ENCODE measurements at regions not wholly inside any gene's neighbourhood (a gene's known extent, or its start where the extent isn't known, plus 50 kb on each side); places are given as distances from the start of the nearest gene placed in this dataset.
"Not testable (repeated sequence)": the region's sequence is repeated elsewhere in the genome, so short reads cannot be mapped to it uniquely, and the experiment has no call there.

- CTCF ChIA-PET, result no interaction called here
- TF ChIP-seq, protein P1, sequence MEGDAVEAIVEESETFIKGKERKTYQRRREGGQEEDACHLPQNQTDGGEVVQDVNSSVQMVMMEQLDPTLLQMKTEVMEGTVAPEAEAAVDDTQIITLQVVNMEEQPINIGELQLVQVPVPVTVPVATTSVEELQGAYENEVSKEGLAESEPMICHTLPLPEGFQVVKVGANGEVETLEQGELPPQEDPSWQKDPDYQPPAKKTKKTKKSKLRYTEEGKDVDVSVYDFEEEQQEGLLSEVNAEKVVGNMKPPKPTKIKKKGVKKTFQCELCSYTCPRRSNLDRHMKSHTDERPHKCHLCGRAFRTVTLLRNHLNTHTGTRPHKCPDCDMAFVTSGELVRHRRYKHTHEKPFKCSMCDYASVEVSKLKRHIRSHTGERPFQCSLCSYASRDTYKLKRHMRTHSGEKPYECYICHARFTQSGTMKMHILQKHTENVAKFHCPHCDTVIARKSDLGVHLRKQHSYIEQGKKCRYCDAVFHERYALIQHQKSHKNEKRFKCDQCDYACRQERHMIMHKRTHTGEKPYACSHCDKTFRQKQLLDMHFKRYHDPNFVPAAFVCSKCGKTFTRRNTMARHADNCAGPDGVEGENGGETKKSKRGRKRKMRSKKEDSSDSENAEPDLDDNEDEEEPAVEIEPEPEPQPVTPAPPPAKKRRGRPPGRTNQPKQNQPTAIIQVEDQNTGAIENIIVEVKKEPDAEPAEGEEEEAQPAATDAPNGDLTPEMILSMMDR (IDR thresholded peaks at IDR 0.05; ENCODE audit: insufficient read depth, low read depth, low read length), result no peak
- POLR2A ChIA-PET, result no interaction called here
- Histone ChIP-seq H3K4me3 (ENCODE audit: low read depth, low read length) (no peak overlapping the region), H3K27me3 (ENCODE audit: control insufficient read depth, insufficient read depth, low read length) (no peaks in the 10 kb centered on the region), H3K36me3 (ENCODE audit: control insufficient read depth, insufficient read depth, low read length) (no peaks in the 10 kb centered on the region)
- no peak for DNase-seq (ENCODE audit: low read depth)
Measured at GRCh38 chr1:238927899-238928298, 458.5 kb upstream of the CHRM3 start.

DNA sequence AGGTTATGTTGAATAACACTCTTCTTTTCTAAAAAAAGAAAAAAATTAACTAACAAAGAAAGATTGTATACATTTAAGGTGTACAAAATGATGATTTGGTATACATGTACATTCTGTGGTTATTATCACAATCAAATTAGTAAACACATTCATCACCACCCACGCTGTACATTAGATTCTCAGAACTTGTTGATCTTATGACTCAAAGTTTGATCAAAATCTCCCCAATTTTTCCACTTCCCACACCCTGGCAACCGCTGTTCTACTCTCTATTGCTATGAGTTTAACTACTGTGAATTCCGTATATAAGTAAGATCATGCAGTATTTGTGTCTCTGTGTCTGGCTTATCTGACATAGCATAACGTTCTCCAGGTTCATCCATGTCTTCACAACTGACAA is 469.5 kb upstream of the CHRM3 start:
- Histone ChIP-seq H3K4me3 (ENCODE audit: low read depth, low read length) (no peak overlapping the region), H3K36me3 (ENCODE audit: control insufficient read depth, insufficient read depth, low read length) (no peaks in the 10 kb centered on the region), H3K27me3 (ENCODE audit: control insufficient read depth, insufficient read depth, low read length) (no peaks in the 10 kb centered on the region)
- DNase-seq (ENCODE audit: low read depth), result no peak
- CTCF ChIA-PET, result no interaction called here
- TF ChIP-seq, protein P1 (IDR thresholded peaks at IDR 0.05; ENCODE audit: insufficient read depth, low read depth, low read length), result no peak
- POLR2A ChIA-PET, result no interaction called here

DNA sequence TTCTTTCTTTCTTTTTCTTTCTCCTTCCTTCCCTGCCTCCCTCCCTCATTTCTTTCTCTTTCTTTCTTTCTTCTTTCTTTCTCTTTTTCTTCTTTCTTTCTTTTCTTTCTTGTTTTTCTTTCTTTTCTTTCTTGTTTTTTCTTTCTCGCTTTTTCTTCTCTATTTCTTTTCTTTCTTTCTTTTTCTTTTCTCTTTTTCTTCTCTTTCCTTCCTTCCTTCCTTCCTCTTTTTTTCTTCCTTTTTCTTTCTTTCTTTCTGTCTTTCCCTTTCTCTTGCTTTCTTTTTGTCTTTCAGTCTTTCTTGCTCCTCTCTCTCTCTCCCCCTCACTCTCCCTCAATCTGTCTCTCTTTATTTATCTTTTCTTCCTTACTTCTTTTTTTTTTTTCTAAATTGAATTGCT is 472.0 kb upstream of the CHRM3 start:
- TF ChIP-seq, protein P1 (IDR thresholded peaks at IDR 0.05; ENCODE audit: insufficient read depth, low read depth, low read length), result no peak

DNA sequence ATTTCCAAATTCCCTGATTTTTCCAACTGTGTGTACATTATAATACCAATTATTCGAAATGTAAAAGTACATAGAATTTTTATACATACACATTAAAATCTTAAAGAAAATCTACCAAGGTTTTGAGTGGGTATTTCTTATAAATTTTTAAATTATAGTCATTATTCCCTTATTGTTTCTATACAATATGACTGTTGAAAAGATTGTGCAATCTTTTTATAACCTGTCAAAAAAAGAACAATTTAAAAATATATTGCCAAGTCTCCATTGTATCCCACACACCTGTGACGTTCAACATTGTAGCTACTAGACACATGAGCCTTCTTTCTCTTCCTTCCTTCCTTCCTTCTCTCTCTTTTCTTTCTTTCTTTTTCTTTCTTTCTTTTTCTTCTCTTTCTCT is 473.2 kb upstream of the CHRM3 start:
- TF ChIP-seq, protein P1 (IDR thresholded peaks at IDR 0.05; ENCODE audit: insufficient read depth, low read depth, low read length), result no peak
- no peaks in the 10 kb centered on the region for H3K36me3 ChIP-seq (ENCODE audit: control insufficient read depth, insufficient read depth, low read length)
- CTCF ChIA-PET, result no interaction called here
- no peaks in the 10 kb centered on the region for H3K27me3 ChIP-seq (ENCODE audit: control insufficient read depth, insufficient read depth, low read length)
- DNase-seq (ENCODE audit: low read depth), result no peak
- POLR2A ChIA-PET, result no interaction called here
- H3K4me3 ChIP-seq (ENCODE audit: low read depth, low read length), result no peak overlapping the region

More for the DNA sequence above, 472.0 kb upstream of the CHRM3 start:
- no peak for DNase-seq (ENCODE audit: low read depth)
- ChIA-PET CTCF (no interaction called here), POLR2A (no interaction called here)
- H3K27me3 ChIP-seq (ENCODE audit: control insufficient read depth, insufficient read depth, low read length), result no peaks in the 10 kb centered on the region
- no peak overlapping the region for H3K4me3 ChIP-seq (ENCODE audit: low read depth, low read length)
- H3K36me3 ChIP-seq (ENCODE audit: control insufficient read depth, insufficient read depth, low read length), result no peaks in the 10 kb centered on the region

GRCh38 chr1:238912148-238912547 is 474.2 kb upstream of the CHRM3 start:
- Histone ChIP-seq H3K27me3 (ENCODE audit: control insufficient read depth, insufficient read depth, low read length) (no peaks in the 10 kb centered on the region), H3K4me3 (ENCODE audit: low read depth, low read length) (no peak overlapping the region), H3K36me3 (ENCODE audit: control insufficient read depth, insufficient read depth, low read length) (no peaks in the 10 kb centered on the region)
- POLR2A ChIA-PET, result no interaction called here
- CTCF ChIA-PET, result no interaction called here
- TF ChIP-seq, protein P1 (IDR thresholded peaks at IDR 0.05; ENCODE audit: insufficient read depth, low read depth, low read length), result no peak
- DNase-seq (ENCODE audit: low read depth), result no peak

GRCh38 chr1:238902752-238903151 is 483.6 kb upstream of the CHRM3 start:
- H3K36me3 ChIP-seq (ENCODE audit: control insufficient read depth, insufficient read depth, low read length); POLR2A ChIA-PET; H3K27me3 ChIP-seq (ENCODE audit: control insufficient read depth, insufficient read depth, low read length); H3K4me3 ChIP-seq (ENCODE audit: low read depth, low read length); CTCF ChIA-PET; DNase-seq (ENCODE audit: low read depth): not testable (repeated sequence)

All from BJ (cell line).